ENCODE measurements at regions not wholly inside any gene's neighbourhood (a gene's known extent, or its start where the extent isn't known, plus 50 kb on each side); places are given as distances from the start of the nearest gene placed in this dataset.

DNA sequence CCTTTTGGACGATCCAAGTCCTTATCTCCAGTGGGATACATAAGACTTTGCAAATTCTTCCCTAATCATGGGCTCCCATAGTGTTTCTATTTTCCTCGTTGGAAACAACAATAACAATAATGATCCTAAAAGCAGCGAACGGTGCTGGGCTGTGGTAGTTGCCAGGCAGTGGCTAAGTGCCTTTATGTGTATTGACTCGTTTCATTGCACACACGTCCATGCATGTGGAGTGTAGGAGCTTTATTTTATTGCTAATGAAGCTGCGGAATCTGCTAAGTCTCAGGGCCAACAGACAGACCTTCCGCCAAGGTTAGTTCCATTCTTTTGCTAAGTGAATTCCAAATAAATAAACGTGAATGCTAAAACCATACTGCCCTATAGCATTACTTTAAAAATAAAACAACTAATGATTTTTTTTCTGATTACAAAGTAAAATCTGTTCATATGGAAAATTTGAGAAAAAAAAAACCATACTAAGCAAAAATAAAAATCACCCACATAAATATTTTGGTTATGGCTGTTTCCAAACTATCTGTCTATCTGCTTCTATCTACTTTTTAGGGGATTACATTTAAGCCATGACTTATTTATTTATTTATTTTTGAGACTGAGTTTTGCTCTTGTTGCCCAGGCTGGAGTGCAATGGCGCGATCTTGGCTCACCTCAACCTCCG is 297.9 kb downstream of the BMP7 start:
- TF ChIP-seq CTCF (IDR thresholded peaks at IDR 0.05) = no peak
- TF ChIP-seq POLR2A (IDR thresholded peaks at IDR 0.05) = no peak
- no peak for TF ChIP-seq POLR2AphosphoS5 (IDR thresholded peaks at IDR 0.05; ENCODE audit: insufficient read depth in 1 of 2, low read depth in 1 of 2)

Data from vagina (tissue), 2 donors.